HG02943 (cell line): ENCODE measurements at regions not wholly inside any gene's neighbourhood (a gene's known extent, or its start where the extent isn't known, plus 50 kb on each side); places are given as distances from the start of the nearest gene placed in this dataset.
"Not testable (repeated sequence)": the region's sequence is repeated elsewhere in the genome, so short reads cannot be mapped to it uniquely, and the experiment has no call there.

Experiments
- ATAC-seq: cut with Tn5 transposase; IDR thresholded peaks from one replicate; pipeline ENCODE4 v1.9.1; 2021; ENCODE audit warnings: mild to moderate bottlenecking, low read depth, moderate library complexity; ENCODE audit not compliant: unreplicated experiment

GRCh38 chr1:221022331-221022730 is 143.1 kb downstream of the HLX start:
- no peak for ATAC-seq

- ATAC-seq, result no peak
Measured at GRCh38 chr1:221023482-221023881, 144.2 kb downstream of the HLX start.

DNA sequence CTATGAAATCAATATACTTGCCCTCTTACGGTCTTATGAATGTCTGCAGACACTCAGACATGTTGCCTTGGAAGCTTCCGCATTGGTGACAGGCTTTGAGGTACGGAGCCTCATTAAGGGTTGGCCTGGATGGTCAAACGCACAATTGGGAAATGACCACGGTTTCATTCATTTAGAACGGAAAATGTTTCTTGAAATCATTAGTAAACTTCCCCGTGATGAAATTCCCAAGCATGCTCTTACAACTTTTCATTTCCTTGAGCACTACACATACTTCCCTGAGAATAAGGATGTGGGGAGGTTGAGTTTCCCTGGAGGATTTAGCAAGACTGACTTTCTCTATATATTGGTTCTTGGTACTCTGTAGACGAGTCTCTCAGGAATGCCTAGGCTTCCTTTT is 146.3 kb downstream of the HLX start:
- no peak for ATAC-seq

DNA sequence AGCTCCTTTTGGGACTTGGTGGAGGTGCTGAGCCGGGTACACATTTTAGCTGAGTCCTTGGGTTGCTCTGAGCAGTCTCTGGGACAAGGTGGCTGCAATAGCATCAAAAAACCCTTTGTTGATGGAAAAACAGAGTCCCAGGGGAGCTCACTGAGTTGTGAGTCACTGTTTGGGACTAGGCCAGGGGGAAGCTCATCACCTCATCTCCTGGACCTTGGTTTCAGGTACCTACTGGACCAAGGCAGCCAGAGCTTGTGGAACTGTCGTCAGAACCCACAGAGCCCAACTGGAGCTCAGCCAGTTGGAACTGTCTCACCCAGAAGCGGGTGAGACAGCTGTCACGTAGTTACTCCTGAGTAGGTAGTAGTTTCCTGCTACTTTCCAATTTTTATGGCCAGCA is 146.7 kb downstream of the HLX start:
- ATAC-seq, result no peak

GRCh38 chr1:221029981-221030649 is 150.9 kb downstream of the HLX start:
- no peak for ATAC-seq

DNA sequence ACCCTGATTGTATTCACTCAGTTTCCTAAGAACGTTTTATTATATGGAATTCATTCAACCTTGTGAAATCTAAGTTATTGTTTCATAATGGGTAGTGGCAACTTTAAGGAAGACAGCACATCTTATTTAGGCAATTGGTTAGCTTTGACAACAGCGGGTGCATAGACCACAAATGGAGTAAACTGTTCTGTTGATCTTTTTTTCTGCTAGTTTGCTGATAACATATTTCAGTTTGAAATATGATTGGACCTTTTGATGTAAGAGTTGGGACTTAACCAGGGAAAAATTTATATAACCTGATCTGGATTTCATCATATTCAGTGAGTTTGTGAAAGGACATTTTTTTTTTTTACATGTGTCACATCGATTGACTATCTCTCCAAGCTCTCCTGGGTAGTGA is 151.7 kb downstream of the HLX start:
- no peak for ATAC-seq

- ATAC-seq, result no peak
Measured at GRCh38 chr1:221031458-221032203, 152.4 kb downstream of the HLX start.

- no peak for ATAC-seq
Measured at GRCh38 chr1:221032204-221032585, 153.0 kb downstream of the HLX start.

GRCh38 chr1:221032637-221033280 is 153.5 kb downstream of the HLX start:
- ATAC-seq, result no peak

DNA sequence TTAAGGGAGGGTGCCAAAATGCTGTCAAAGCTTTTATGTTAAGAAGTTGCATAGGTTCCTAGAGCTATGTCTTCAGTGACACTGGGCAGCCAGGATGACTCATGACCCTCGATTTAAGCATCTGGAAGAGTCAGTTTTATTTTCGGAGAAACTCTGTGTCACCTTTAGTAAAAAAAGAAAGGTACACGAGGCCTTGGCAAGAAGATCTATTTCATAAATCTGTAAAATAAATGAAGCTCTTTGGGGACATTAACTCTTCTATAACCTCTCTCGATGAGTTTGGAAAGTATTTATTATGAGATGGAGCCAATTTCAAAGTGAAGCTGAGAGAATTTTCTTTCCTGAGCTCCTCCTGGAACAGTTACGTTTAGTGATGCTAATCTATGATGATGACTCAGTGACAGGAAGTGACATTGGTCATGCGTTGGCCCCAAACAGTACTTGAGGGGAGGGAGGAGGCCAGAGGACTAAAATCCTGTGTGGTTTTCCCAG is 156.5 kb downstream of the HLX start:
- ATAC-seq, result no peak

DNA sequence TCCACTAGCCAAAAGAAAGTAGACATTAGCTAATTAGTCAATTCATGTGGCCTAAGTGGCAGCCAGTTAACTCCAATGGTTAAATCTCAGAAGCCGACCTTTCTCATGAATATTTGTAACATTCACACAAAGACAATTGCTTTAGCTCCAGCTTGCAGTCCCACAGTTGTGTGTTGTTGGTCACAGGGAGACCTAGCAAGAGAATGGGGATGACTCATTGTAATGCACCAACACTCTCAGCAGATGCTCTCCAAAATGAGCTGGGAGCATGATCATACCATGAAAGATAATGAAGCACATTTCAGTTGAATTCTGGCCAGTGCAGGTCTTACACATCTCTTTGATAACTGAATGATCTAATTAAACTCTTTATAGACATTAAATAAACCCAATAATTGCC is 160.4 kb downstream of the HLX start:
- no peak for ATAC-seq

DNA sequence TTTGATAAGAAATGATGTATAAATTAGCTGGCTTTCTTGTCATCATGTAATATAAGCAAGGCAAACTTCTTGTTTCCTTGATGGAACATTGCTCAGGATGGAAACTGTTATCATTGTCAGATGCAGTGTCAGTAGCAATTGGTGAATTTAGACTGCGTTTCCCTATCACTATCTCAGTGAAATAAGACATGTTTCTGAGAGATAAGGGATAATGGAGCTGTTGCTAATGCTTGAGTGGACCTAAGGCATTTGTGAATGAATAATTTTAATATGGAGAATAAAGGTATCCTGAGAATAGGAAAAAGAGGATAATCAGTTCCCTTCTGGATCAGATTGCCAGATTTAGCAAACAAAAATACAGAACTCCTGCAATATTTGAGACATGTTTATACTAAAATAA is 160.9 kb downstream of the HLX start:
- no peak for ATAC-seq

DNA sequence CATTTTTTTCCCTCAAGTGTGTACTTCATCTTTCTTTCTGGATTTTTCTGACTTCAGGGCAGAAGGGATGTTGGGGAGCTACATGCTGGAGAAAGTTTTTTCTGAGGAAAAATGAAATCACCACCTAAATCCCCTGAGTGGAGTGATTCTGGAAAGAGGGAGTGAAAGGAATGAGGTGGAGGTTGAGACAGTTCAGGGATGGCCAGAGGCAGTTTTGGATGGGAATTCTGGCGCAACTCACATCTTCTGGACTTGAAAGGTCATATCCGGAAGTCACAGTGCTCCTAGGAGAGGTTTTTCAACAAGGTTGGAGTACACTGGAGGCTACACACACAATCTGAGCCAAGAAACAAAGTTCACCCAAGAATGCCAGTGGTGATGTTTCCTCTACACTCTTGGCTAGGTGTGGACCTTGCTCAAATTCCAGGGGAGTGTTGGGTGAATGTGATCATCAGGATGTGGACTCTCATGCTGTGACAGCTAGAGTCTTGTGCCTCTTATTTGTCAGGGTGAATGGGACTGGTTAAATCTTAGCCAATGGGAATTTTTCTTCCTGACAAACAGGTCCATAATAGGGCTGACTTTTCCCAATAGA is 161.5 kb downstream of the HLX start:
- ATAC-seq, result no peak

DNA sequence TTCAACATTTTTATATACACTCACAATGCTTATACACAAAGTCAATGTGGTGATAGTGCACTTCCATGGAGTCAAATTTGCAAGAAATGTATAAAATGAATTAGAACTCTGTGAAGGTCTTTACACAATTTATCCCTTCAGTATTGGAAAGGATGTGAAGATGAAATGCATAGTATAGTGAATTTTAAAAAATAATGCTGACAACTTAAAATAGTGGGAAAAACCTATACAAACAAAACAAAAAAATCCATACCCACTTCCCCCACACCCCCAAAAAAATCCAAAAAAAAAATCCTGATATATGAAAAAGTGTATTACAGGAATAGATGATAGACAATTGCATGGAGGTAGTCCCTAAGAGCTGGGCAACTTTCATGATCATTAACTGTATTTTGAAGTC is 165.3 kb downstream of the HLX start:
- no peak for ATAC-seq

DNA sequence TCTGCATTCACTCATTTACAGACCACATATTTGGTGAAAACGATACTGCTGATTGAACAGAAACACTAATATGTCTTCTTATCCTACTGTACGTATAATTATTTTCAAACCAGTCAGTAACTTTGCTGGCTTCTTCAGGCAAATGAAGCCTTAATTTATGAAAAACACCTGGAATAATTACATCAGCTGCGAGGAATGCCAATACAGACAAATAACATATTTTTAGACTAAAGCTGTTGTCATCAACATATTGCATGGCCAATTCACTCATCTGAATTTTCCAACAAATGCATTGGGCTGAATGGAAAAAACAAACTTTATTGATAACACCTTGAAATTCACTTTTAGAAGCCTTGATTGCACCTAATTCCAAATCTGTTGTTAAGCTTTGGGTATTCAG is 165.9 kb downstream of the HLX start:
- no peak for ATAC-seq

DNA sequence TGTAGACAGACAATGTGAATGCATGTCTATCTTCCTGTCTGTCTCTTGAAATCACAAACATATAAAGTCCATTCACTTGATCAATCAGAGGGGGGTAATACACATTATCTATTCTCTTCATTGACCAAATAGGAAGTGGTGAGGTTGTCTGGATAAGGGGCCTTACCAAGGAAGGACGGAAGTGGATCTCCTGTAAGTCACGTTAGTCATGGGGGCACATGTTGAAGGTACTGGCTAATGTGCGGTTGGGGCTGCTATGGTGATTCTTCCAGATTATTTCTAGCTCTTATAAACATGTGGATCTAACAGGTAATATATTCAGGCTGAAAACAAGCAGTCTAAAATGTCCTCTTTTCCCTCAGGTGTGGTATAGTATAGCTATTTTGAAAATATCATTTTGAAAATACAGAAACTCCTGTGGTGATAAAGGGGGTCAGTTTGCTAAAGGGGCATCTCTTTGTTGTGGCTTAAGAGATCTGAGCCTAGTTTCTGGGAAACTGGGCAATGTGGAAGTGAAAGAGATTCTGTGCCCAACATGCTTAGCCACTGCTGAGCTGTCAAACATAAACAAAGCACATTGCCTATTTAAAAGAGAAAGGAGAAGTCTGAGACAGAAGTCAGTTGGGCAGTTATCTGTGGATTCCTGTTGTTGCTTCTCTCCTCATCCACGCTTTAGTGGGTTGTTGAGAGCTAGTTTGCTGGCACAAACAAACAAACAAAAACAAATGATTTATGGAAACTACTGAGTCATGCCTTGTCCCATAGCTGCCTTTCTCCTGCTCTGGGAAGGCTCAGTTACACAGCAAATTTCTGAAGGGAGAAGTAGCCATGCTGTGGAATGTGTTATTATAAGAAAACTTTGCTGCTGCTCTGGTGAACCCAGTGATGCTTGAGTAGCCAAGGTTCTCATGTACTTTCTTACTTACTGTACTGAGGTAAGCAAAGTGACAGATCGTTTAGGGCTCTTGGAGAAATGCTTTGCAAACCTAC is 166.9 kb downstream of the HLX start:
- peak; percentile 95 for ATAC-seq

DNA sequence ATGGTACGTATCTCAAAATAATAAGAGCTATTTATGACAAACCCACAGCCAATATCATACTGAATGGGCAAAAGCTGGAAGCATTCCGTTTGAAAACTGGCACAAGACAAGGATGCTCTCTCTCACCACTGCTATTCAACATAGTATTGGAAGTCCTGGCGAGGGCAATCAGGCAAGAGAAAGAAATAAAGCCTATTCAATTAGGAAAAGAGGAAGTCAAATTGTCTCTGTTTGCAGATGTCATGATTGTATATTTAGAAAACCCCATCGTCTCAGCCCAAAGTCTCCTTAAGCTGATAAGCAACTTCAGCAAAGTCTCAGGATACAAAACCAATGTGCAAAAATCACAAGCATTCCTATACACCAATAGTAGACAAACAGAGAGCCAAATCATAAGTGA is 172.1 kb downstream of the HLX start:
- not testable (repeated sequence) for ATAC-seq

GRCh38 chr1:221053889-221054288 is 174.6 kb downstream of the HLX start:
- ATAC-seq, result no peak

DNA sequence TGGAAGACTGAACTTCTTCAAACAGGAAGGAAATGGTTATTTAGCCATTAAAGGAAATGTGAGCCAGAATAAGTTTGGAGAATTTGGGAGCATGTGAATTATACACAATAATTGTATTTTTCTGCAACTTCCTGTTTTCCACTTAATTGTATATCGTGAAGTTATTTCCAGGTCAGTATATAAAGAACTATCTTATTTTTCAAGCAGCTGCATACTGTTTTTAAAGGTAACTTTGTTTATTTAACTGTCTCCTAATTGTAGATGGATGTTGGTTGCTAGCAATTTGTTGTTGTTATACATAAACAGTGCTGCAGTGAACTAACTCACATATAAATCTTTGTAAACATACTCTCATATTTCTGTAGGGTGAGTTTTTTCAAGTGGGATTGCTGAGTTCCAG is 180.3 kb downstream of the HLX start:
- no peak for ATAC-seq

DNA sequence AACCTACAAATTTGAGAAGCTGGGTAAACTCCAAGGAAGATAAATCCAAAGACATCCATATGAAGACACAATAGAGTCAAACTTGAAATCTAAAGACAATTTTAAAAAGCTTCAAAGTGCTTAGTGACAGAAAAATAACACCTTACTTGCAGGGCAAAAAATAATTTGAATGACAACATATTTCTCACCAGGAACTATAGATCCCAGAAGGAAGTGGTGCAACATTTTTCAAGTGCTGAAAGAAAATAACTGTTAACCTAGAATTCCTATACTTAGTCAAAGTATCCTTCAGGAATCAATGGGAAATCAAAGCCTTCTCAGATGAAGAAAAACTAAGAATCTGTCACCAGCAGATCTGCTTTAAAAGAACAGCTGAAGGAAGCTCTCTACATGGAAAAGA is 184.4 kb downstream of the HLX start:
- ATAC-seq, result no peak
